HEK293T (cell line): ENCODE measurements at regions not wholly inside any gene's neighbourhood (a gene's known extent, or its start where the extent isn't known, plus 50 kb on each side); places are given as distances from the start of the nearest gene placed in this dataset.

ENCODE experiments used
- CTCF ChIA-PET: fragments of 350-600 bp; formaldehyde crosslinking; extraction: SDS; loops from one replicate; lab custom pipeline; 2021; ENCODE audit warnings: antibody characterized with exemption, inconsistent platforms; lab: Yijun Ruan, JAX
- POLR2A ChIA-PET: fragments of 350-600 bp; formaldehyde crosslinking; extraction: SDS; loops from one replicate; lab custom pipeline; 2020; ENCODE audit warnings: antibody characterized with exemption, inconsistent platforms; lab: Yijun Ruan, JAX
- DNase-seq: peaks from one replicate; pipeline ENCODE4 v3.0.0; 2012; ENCODE audit warnings: mixed read lengths; ENCODE audit errors: extremely low spot score
- ARNT ChIP-seq: fragments of 450-650 bp; IDR thresholded peaks from 2 replicates; pipeline ENCODE4 v1.6.1; 2017; ENCODE audit warnings: mild to moderate bottlenecking
- BHLHE40 ChIP-seq: fragments of 450-650 bp; IDR thresholded peaks from 2 replicates; pipeline ENCODE4 v1.6.1; 2016; ENCODE audit warnings: mild to moderate bottlenecking, moderate library complexity, borderline replicate concordance
- CTBP1 ChIP-seq: fragments of 450-650 bp; IDR thresholded peaks from 2 replicates; pipeline ENCODE4 v1.6.1; 2016; ENCODE audit warnings: borderline replicate concordance
- ELF4 ChIP-seq: fragments of 450-650 bp; IDR thresholded peaks from 2 replicates; pipeline ENCODE4 v1.6.1; 2017; ENCODE audit warnings: antibody characterized with exemption
- FOXA1 ChIP-seq: fragments of 450-650 bp; IDR thresholded peaks from 2 replicates; pipeline ENCODE4 v1.6.1; 2016; ENCODE audit warnings: mild to moderate bottlenecking
- FOXK2 ChIP-seq: fragments of 450-650 bp; IDR thresholded peaks from 2 replicates; pipeline ENCODE4 v1.6.1; 2016; ENCODE audit warnings: mild to moderate bottlenecking
- FOXM1 ChIP-seq: fragments of 450-650 bp; IDR thresholded peaks from 2 replicates; pipeline ENCODE4 v1.6.1; 2017; ENCODE audit warnings: mild to moderate bottlenecking, borderline replicate concordance
- HDGF ChIP-seq: fragments of 450-650 bp; IDR thresholded peaks from 2 replicates; pipeline ENCODE4 v1.6.1; 2017; ENCODE audit warnings: antibody characterized with exemption, borderline replicate concordance
- L3MBTL2 ChIP-seq: fragments of 450-650 bp; conservative IDR thresholded peaks from 2 replicates; pipeline ENCODE4 v1.6.1; 2016; ENCODE audit warnings: mild to moderate bottlenecking
- LEF1 ChIP-seq: fragments of 450-650 bp; IDR thresholded peaks from 2 replicates; pipeline ENCODE4 v1.6.1; 2017; ENCODE audit warnings: mild to moderate bottlenecking, borderline replicate concordance
- NFRKB ChIP-seq: fragments of 450-650 bp; IDR thresholded peaks from 2 replicates; pipeline ENCODE4 v1.6.1; 2016; ENCODE audit warnings: mild to moderate bottlenecking, moderate library complexity
- SP1 ChIP-seq: fragments of 450-650 bp; IDR thresholded peaks from 2 replicates; pipeline ENCODE4 v1.6.1; 2017
- SUZ12 ChIP-seq: fragments of 450-650 bp; IDR thresholded peaks from 2 replicates; pipeline ENCODE4 v1.6.1; 2016; ENCODE audit warnings: mild to moderate bottlenecking
- TARDBP ChIP-seq: fragments of 450-650 bp; IDR thresholded peaks from 2 replicates; pipeline ENCODE4 v1.6.1; 2016
- ZNF384 ChIP-seq: fragments of 450-650 bp; IDR thresholded peaks from 2 replicates; pipeline ENCODE4 v1.6.1; 2016
- TF ChIP-seq, protein P1 (sequence below): fragments of 450-650 bp; IDR thresholded peaks from 2 replicates; pipeline ENCODE4 v1.6.1; 2016

DNA sequence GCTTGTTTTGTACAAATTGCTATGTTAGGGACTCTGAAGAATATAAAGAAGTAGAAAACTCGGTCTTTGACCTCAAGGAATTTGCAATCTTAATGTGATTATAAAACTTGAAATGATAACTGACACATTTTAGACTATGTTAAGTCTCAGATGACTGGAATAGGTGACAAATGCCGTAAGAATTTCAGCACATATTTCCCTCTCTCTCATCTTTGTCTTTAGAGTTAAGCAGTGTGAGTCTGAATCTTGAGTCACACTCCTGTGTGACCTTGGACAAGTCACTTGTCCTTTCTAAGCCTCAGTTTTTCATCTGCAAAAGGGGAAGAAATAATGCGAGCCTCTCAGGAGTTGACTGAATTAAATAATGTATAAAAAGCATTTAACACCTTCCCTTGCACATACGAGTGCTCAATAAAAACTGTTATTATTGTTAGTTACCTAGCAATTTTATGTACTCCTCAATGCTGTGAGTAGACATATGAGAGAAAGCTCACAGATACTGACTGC lies 103.7 kb downstream of the DYRK2 start:
- ChIA-PET POLR2A (no interaction called here), CTCF (interaction anchor here (0.7 kb wide), 1 partner anchor 809 kb away, joined by 3 read pairs; no protein-coding TSS in a partner anchor)
- no peak for DNase-seq
- TF ChIP-seq HDGF (no peak), ELF4 (no peak), BHLHE40 (no peak), FOXK2 (no peak), ARNT (no peak), TARDBP (no peak), CTBP1 (no peak), FOXM1 (no peak), FOXA1 (no peak), NFRKB (no peak), SUZ12 (no peak), SP1 (no peak), LEF1 (no peak), ZNF384 (no peak), L3MBTL2 (no peak)
- TF ChIP-seq, protein P1, sequence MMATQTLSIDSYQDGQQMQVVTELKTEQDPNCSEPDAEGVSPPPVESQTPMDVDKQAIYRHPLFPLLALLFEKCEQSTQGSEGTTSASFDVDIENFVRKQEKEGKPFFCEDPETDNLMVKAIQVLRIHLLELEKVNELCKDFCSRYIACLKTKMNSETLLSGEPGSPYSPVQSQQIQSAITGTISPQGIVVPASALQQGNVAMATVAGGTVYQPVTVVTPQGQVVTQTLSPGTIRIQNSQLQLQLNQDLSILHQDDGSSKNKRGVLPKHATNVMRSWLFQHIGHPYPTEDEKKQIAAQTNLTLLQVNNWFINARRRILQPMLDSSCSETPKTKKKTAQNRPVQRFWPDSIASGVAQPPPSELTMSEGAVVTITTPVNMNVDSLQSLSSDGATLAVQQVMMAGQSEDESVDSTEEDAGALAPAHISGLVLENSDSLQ = no peak

DNA sequence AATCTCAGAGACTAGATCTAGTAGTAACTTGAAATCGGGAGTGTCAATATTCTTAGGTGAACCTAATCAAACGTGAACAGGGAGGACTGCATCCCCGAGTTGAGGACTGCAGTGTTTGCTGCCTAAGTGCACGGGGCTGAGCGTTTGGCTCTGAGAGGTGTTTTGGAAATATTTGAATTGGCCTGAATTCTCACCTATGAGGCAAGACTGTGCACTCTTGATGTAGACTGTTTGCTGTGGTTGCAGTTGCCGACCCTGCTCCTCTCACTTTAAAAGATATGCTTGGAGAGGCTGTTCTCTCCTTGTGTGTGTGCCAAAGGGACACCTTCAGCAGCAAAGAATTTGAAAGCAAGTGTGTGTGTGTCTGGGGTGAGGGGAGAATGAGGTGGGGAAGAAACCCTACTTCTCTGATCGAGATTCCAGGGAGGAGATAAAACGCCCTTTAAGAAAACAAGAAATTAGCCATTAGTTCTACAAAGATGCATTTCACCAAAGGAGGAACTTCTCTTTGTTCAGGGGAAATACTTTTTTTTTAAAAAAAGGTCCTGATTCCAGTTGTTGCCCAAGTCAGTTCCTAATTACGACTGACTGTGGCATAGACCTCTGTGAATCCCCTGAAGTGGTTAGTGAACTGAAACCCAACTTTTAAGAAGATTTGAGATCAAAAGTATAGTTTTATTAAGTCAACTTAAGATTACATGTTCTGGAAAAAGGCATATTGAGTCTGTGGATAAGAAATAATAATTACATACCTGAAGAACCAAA lies 106.6 kb downstream of the DYRK2 start:
- DNase-seq = no peak
- TF ChIP-seq LEF1 = no peak
- TF ChIP-seq L3MBTL2 = no peak
- no peak for TF ChIP-seq ARNT
- TF ChIP-seq TARDBP = no peak
- TF ChIP-seq HDGF = no peak
- TF ChIP-seq SUZ12 = no peak
- no peak for TF ChIP-seq SP1
- TF ChIP-seq FOXM1 = no peak
- TF ChIP-seq ZNF384 = no peak
- no peak for TF ChIP-seq CTBP1
- no peak for TF ChIP-seq ELF4
- TF ChIP-seq FOXK2 = no peak
- TF ChIP-seq FOXA1 = no peak
- no peak for TF ChIP-seq BHLHE40
- TF ChIP-seq, protein P1 = no peak
- ChIA-PET POLR2A (no interaction called here), CTCF (no interaction called here)

DNA sequence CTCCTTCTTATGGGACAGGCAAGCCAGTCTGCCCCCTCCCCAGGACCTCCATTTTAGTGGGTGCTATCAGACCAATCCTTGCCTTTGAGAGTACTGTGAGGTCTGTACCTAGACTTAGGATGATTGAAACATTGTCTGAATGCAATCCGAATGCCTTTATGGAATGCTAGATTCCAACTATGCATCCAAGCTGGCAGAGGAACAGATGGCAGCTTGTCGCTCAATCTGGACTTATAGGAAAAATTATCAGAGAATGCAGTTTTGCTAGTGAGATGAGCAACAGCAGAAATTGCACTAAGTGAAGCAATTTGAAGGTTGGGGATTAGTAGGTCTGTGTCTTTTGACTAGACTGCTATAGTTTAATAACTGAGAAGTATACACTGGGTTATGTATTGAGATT lies 109.1 kb downstream of the DYRK2 start:
- TF ChIP-seq SUZ12 (no peak), NFRKB (no peak), HDGF (no peak), ZNF384 (no peak), BHLHE40 (no peak), FOXM1 (no peak), LEF1 (no peak), L3MBTL2 (no peak)
- CTCF ChIA-PET = no interaction called here
- DNase-seq = no peak
- POLR2A ChIA-PET = no interaction called here

DNA sequence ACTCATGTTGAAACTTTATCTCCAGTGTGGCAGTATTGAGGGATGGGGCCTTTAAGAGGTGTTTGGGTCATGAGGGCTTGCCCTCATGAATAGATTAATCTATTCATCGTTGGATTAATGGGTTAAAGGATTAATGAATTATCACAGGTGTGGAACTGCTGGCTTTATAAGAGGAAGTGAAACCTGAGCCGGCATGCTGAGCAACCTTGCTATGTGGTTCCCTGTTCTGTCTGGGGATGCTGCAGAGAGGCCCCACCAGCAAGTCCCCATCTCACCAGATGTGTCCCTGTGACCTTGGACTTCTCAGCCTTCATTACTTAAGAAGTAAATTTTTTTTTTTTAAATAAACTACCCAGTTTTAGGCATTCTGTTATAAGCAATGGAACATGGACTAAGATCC lies 109.6 kb downstream of the DYRK2 start:
- no peak for DNase-seq
- TF ChIP-seq LEF1 (no peak), TARDBP (no peak), ARNT (no peak), HDGF (no peak), FOXK2 (no peak), ELF4 (no peak), SUZ12 (no peak), NFRKB (no peak), ZNF384 (no peak), FOXM1 (no peak), BHLHE40 (no peak), L3MBTL2 (no peak), SP1 (no peak), CTBP1 (no peak), FOXA1 (no peak)
- TF ChIP-seq, protein P1 = no peak
- CTCF ChIA-PET = no interaction called here
- POLR2A ChIA-PET = no interaction called here

DNA sequence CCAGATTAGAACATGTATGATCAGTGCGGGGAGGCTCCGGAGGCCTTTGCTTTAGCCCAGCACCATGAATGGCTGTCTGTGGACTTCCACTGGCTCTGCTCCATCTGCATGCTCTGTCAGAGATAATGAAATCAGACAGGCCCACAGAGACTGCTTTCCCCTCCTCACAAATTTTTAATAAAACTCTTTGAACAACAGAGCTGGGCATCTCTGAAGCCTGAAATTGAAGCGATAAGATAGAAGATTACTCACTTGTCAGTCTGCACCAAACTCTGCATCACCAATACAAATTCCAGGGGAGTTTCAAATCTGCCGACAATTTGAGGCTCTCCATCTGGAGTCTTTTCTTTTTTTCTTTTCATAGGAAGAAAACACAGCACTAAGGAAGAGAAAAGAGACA lies 110.0 kb downstream of the DYRK2 start:
- DNase-seq = no peak
- ChIA-PET POLR2A (no interaction called here), CTCF (no interaction called here)
- TF ChIP-seq, protein P1 = no peak
- TF ChIP-seq HDGF = no peak

DNA sequence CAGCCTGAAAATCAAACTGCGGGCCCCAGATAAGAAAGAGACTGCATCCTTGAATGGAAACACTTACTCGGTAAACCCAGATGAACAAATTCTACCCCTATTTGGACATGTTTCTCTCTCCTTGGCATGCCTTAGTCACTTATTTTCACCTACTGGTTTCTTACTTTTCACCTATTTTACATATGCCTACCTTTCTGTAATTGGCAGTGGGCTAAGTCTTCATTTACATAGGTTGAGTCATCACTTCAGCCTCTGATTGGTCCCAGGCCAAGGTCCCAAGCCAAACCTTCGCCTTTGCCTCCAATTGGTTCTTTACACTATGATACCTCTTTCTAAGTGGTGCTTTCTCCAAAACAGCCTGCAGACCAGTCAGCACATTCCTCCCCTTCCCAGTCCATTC lies 111.3 kb downstream of the DYRK2 start:
- no peak for TF ChIP-seq FOXM1
- TF ChIP-seq L3MBTL2 = no peak
- no peak for TF ChIP-seq TARDBP
- TF ChIP-seq, protein P1 = no peak
- no peak for TF ChIP-seq FOXA1
- no peak for TF ChIP-seq ELF4
- TF ChIP-seq ZNF384 = no peak
- no peak for TF ChIP-seq FOXK2
- no peak for TF ChIP-seq BHLHE40
- no peak for TF ChIP-seq LEF1
- no peak for TF ChIP-seq CTBP1
- no peak for TF ChIP-seq ARNT
- TF ChIP-seq HDGF = no peak
- TF ChIP-seq SP1 = no peak
- no peak for TF ChIP-seq NFRKB
- TF ChIP-seq SUZ12 = no peak
- ChIA-PET POLR2A (no interaction called here), CTCF (no interaction called here)
- no peak for DNase-seq
